CD8-positive, alpha-beta memory T cell (primary cell): ENCODE measurements at regions not wholly inside any gene's neighbourhood (a gene's known extent, or its start where the extent isn't known, plus 50 kb on each side); places are given as distances from the start of the nearest gene placed in this dataset.

ENCODE experiments used
- CTCF ChIA-PET: fragments of 350-600 bp; sonication (Branson Sonifier 250); formaldehyde crosslinking; loops from one replicate; lab custom pipeline; 2021; ENCODE audit warnings: antibody characterized with exemption; lab: Charles Lee
- POLR2A ChIA-PET: fragments of 350-600 bp; sonication (Branson Sonifier 250); formaldehyde crosslinking; loops from one replicate; lab custom pipeline; 2021; ENCODE audit warnings: antibody characterized with exemption; lab: Charles Lee
- DNase-seq, 5 donors: peaks; one replicate each; pipeline versions ENCODE4 v3.0.0 to v3.0.0-alpha.2; 2020 to 2022; ENCODE audit warnings: mixed read lengths in 1 of 5
- H3K27ac ChIP-seq: one replicate; pipeline ENCODE4 v1.7.0; 2013; ENCODE audit warnings: low read depth, mild to moderate bottlenecking, low read length, moderate library complexity
- H3K27me3 ChIP-seq: 2 replicates; pipeline ENCODE4 v1.7.0; 2013; ENCODE audit warnings: low read length, mild to moderate bottlenecking; ENCODE audit not compliant: insufficient read depth, poor library complexity, severe bottlenecking
- H3K36me3 ChIP-seq: 2 replicates; pipeline ENCODE4 v1.7.0; 2013; ENCODE audit warnings: mild to moderate bottlenecking, low read length, moderate library complexity; ENCODE audit not compliant: insufficient read depth
- H3K4me1 ChIP-seq: 2 replicates; pipeline ENCODE4 v1.7.0; 2013; ENCODE audit warnings: mild to moderate bottlenecking, low read length, moderate library complexity; ENCODE audit not compliant: insufficient read depth
- H3K4me3 ChIP-seq: 2 replicates; pipeline ENCODE4 v1.7.0; 2013; ENCODE audit warnings: mild to moderate bottlenecking, low read length
- H3K9me3 ChIP-seq: 2 replicates; pipeline ENCODE4 v1.7.0; 2013; ENCODE audit warnings: mild to moderate bottlenecking, low read length
- H3K27ac Mint-ChIP-seq, 8 donors: one replicate each; pipeline ENCODE4 v1.8.0; 2020 to 2021; ENCODE audit warnings: mixed read lengths in 8 of 8, mild to moderate bottlenecking in 6 of 8, inconsistent platforms in 3 of 8, moderate library complexity in 3 of 8
- H3K27me3 Mint-ChIP-seq, 2 donors: one replicate each; pipeline ENCODE4 v1.8.0; 2020 to 2021; ENCODE audit warnings: mixed read lengths in 2 of 2, mild to moderate bottlenecking in 1 of 2, moderate library complexity in 1 of 2
- H3K36me3 Mint-ChIP-seq, 3 donors: one replicate each; pipeline ENCODE4 v1.8.0; 2020 to 2021; ENCODE audit warnings: mixed read lengths in 3 of 3, inconsistent platforms in 1 of 3, mild to moderate bottlenecking in 1 of 3
- H3K4me1 Mint-ChIP-seq, 3 donors: one replicate each; pipeline ENCODE4 v1.8.0; 2020 to 2021; ENCODE audit warnings: mixed read lengths in 3 of 3, inconsistent platforms in 1 of 3, mild to moderate bottlenecking in 1 of 3
- H3K4me3 Mint-ChIP-seq, 7 donors: one replicate each; pipeline ENCODE4 v1.8.0; 2020 to 2021; ENCODE audit warnings: mixed read lengths in 7 of 7, mild to moderate bottlenecking in 6 of 7, moderate library complexity in 4 of 7, inconsistent platforms in 2 of 7
- H3K9me3 Mint-ChIP-seq, 5 donors: one replicate each; pipeline ENCODE4 v1.8.0; 2020 to 2022; ENCODE audit warnings: mixed read lengths in 5 of 5, mild to moderate bottlenecking in 3 of 5, moderate library complexity in 2 of 5, inconsistent platforms in 1 of 5

GRCh38 chr1:38347446-38348175 is 301.0 kb upstream of the POU3F1 start:
- Mint-ChIP-seq H3K4me3 (no peak overlapping the region), H3K27me3 (peaks cover 4 to 56% of the 10 kb centered on the region in 2 donors), H3K27ac (no peak overlapping the region), H3K4me1 (no peaks in the 10 kb centered on the region), H3K9me3 (peaks cover 8 to 18% (median 11%) of the 10 kb centered on the region in 5 donors), H3K36me3 (peaks cover 0 to 1% (median 0%) of the 10 kb centered on the region in 3 donors)
- no peaks in the 10 kb centered on the region for H3K4me1 ChIP-seq
- DNase-seq: no peak
- no peaks in the 10 kb centered on the region for H3K36me3 ChIP-seq
- POLR2A ChIA-PET: no interaction called here
- H3K4me3 ChIP-seq: no peak overlapping the region
- H3K27me3 ChIP-seq: peaks cover 3% of the 10 kb centered on the region
- CTCF ChIA-PET: no interaction called here
- no peaks in the 10 kb centered on the region for H3K9me3 ChIP-seq
- H3K27ac ChIP-seq: no peak overlapping the region

DNA sequence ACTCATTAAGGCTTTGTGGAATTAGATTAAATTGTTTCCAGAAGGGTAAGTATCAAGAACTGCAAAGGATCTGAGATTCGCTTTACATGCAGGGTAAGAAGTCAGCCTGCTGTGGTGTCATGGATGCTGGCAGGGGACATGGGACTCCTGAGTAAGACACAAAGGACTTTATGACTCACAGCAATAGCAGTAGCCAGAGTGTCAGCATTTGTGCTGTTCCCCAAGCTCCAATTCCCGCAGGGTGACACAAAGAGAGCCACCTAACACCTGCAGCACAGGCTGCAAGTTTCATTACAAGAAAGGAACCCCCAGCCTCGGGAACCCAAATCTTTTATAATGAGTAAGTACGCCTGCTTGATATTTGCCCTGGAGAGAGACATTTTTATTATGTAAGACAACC is 298.1 kb upstream of the POU3F1 start:
- no peaks in the 10 kb centered on the region for H3K9me3 ChIP-seq
- no peaks in the 10 kb centered on the region for H3K4me1 ChIP-seq
- ChIA-PET CTCF (no interaction called here), POLR2A (no interaction called here)
- no peak overlapping the region for H3K27ac ChIP-seq
- no peak for DNase-seq
- Mint-ChIP-seq H3K4me1 (no peaks in the 10 kb centered on the region), H3K27ac (no peak overlapping the region), H3K27me3 (peaks cover 7 to 53% of the 10 kb centered on the region in 2 donors), H3K9me3 (peaks cover 6 to 19% (median 11%) of the 10 kb centered on the region in 5 donors), H3K4me3 (no peak overlapping the region), H3K36me3 (peaks cover 0 to 1% (median 0%) of the 10 kb centered on the region in 3 donors)
- H3K4me3 ChIP-seq: no peak overlapping the region
- no peaks in the 10 kb centered on the region for H3K36me3 ChIP-seq
- peaks cover 3% of the 10 kb centered on the region for H3K27me3 ChIP-seq

- Mint-ChIP-seq H3K27ac (no peak overlapping the region), H3K4me3 (no peak overlapping the region), H3K27me3 (peaks cover 13 to 62% of the 10 kb centered on the region in 2 donors), H3K4me1 (no peaks in the 10 kb centered on the region), H3K36me3 (no peaks in the 10 kb centered on the region), H3K9me3 (peaks cover 0 to 2% (median 2%) of the 10 kb centered on the region in 5 donors)
- ChIA-PET CTCF (no interaction called here), POLR2A (no interaction called here)
- H3K4me3 ChIP-seq: no peak overlapping the region
- H3K27me3 ChIP-seq: no peaks in the 10 kb centered on the region
- H3K27ac ChIP-seq: no peak overlapping the region
- no peaks in the 10 kb centered on the region for H3K36me3 ChIP-seq
- H3K4me1 ChIP-seq: no peaks in the 10 kb centered on the region
- no peak for DNase-seq
- no peaks in the 10 kb centered on the region for H3K9me3 ChIP-seq
These were observed 295.1 kb upstream of the POU3F1 start for GRCh38 chr1:38341694-38342093.

DNA sequence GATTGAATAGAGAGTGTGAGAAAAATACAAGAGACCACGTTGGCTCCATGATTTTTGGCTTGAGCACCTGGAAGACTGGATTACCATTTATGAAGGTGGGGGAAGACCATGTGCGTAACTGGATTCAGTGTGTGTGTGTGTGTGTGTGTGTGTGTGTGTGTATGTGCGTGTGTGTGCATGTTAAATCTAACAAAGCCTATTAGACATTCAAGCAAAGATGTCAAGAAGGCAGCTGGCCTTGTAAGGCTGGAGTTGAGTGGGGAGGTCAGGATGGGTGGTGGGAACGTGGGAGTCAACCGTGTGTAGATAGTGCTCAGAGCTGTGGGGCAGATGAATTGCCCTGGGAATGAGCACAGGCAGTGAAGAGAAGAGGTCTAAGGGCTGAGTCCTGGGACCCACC is 293.8 kb upstream of the POU3F1 start:
- Histone ChIP-seq H3K36me3 (no peaks in the 10 kb centered on the region), H3K27ac (no peak overlapping the region), H3K27me3 (no peaks in the 10 kb centered on the region), H3K9me3 (no peaks in the 10 kb centered on the region), H3K4me3 (no peak overlapping the region), H3K4me1 (no peaks in the 10 kb centered on the region)
- H3K27me3 Mint-ChIP-seq: peaks cover 16 to 64% of the 10 kb centered on the region in 2 donors
- no peaks in the 10 kb centered on the region for H3K4me1 Mint-ChIP-seq
- CTCF ChIA-PET: no interaction called here
- POLR2A ChIA-PET: no interaction called here
- H3K27ac Mint-ChIP-seq: no peak overlapping the region
- H3K4me3 Mint-ChIP-seq: no peak overlapping the region
- DNase-seq: no peak
- peaks cover 0 to 2% (median 2%) of the 10 kb centered on the region in 5 donors for H3K9me3 Mint-ChIP-seq
- no peaks in the 10 kb centered on the region for H3K36me3 Mint-ChIP-seq

GRCh38 chr1:38337711-38338110 is 291.1 kb upstream of the POU3F1 start:
- H3K9me3 ChIP-seq: no peaks in the 10 kb centered on the region
- H3K27me3 ChIP-seq: no peaks in the 10 kb centered on the region
- H3K4me1 ChIP-seq: no peaks in the 10 kb centered on the region
- no peak for DNase-seq
- no peak overlapping the region for H3K27ac ChIP-seq
- POLR2A ChIA-PET: no interaction called here
- peaks cover 0 to 4% (median 0%) of the 10 kb centered on the region in 5 donors for H3K9me3 Mint-ChIP-seq
- H3K27ac Mint-ChIP-seq: no peak overlapping the region
- H3K36me3 ChIP-seq: no peaks in the 10 kb centered on the region
- no peak overlapping the region for H3K4me3 Mint-ChIP-seq
- H3K4me1 Mint-ChIP-seq: no peaks in the 10 kb centered on the region
- CTCF ChIA-PET: interaction anchor here (1.5 kb wide), 1 partner anchor 11 kb away, joined by 3 read pairs; no protein-coding TSS in a partner anchor
- peaks cover 16 to 69% of the 10 kb centered on the region in 2 donors for H3K27me3 Mint-ChIP-seq
- no peak overlapping the region for H3K4me3 ChIP-seq
- no peaks in the 10 kb centered on the region for H3K36me3 Mint-ChIP-seq

DNA sequence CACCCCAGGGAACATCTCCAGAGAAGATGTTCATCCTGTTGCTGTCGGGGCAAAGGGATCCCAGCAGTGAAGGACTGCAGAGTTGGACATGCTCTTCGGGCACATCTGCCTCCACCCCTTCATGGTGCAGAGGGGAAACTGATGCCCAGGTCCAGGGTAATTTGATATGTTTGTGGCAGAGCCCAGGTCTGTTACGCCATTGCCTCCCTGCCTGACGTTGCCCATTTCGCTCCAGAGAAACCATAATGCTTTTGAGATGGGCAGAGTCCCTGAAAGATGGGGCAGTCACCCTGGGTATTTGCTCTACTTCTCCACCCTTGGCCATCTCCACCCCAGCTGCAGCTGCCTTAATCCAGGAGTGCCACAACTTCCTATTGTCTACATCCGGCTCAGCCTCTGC is 290.4 kb upstream of the POU3F1 start:
- Histone ChIP-seq H3K27ac (no peak overlapping the region), H3K9me3 (no peaks in the 10 kb centered on the region), H3K4me1 (no peaks in the 10 kb centered on the region), H3K36me3 (no peaks in the 10 kb centered on the region), H3K27me3 (no peaks in the 10 kb centered on the region), H3K4me3 (no peak overlapping the region)
- DNase-seq: no peak
- CTCF ChIA-PET: interaction anchor here (0.6 kb wide), 1 partner anchor 10 kb away, joined by 3 read pairs; no protein-coding TSS in a partner anchor
- no peak overlapping the region for H3K27ac Mint-ChIP-seq
- H3K4me3 Mint-ChIP-seq: no peak overlapping the region
- H3K27me3 Mint-ChIP-seq: peaks cover 16 to 62% of the 10 kb centered on the region in 2 donors
- POLR2A ChIA-PET: no interaction called here
- H3K9me3 Mint-ChIP-seq: peaks cover 0 to 4% (median 0%) of the 10 kb centered on the region in 5 donors
- no peaks in the 10 kb centered on the region for H3K4me1 Mint-ChIP-seq
- H3K36me3 Mint-ChIP-seq: no peaks in the 10 kb centered on the region

DNA sequence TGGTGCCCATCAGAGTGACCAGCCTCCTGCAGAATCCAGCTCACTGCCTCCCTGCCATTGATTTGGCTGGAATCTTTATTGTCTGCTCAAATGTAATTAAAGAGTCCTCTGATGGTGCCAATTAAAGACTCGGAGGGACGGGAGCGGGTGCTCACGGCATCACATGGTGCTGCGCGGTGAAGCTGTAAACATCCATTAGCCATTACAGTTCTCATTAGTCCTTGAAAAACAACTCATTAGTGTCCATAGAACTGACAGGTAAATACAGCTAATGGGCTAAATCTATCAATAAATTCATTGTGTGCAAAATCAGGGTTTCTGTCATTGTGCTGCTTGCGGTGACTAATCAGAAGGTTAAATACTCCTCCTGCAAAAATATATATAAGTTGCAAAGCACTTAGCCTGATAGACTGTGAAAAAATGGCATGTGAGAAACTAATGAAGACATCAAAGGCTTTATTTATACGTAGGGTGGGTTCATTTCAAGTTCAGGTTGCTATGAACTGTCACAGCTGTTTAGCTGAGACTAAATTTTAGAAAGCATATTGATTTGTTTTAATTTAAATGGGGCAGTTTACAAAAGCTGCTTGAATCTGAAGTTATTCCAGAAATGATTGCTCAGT is 289.8 kb upstream of the POU3F1 start:
- H3K9me3 ChIP-seq: no peaks in the 10 kb centered on the region
- CTCF ChIA-PET: interaction anchor here (0.6 kb wide), 1 partner anchor 9 kb away, joined by 3 read pairs; no protein-coding TSS in a partner anchor
- H3K27me3 Mint-ChIP-seq: peaks cover 20 to 56% of the 10 kb centered on the region in 2 donors

DNA sequence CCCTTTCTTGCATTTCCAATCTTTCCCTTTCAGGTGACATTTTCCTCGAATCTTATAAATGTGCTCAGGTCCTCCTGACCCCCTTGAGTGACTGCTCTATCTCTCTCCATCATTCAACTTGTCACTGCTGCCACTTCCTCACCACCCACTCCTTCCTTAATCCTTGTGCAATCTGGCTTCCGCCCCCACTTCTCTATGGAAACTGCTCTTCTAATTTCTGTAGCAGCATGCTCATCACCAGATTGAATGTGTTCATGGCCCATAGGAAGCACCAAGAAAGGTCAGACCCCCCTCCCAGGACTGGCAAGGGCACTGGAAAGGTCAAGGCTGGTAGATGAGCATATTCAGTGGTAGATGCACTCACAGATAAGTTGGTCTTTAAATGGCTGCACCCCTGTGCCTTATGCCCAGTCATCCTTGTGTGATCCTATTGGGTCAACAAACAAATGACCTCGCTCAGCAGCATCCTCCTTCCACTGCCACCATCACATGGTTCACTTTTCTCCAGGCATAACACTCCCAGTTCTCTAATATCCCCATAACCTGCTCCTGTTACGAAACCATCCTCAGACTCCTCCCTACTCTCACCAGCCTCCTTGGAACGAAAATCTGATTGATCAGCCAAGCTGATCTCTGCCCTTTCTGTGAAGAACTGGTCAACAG is 288.5 kb upstream of the POU3F1 start:
- CTCF ChIA-PET: no interaction called here
- H3K9me3 ChIP-seq: no peaks in the 10 kb centered on the region

More for the DNA sequence above, 289.8 kb upstream of the POU3F1 start:
- no peak overlapping the region for H3K4me3 ChIP-seq
- no peaks in the 10 kb centered on the region for H3K4me1 Mint-ChIP-seq
- no peak overlapping the region for H3K27ac Mint-ChIP-seq
- H3K27me3 ChIP-seq: no peaks in the 10 kb centered on the region
- no peaks in the 10 kb centered on the region for H3K36me3 Mint-ChIP-seq
- no peaks in the 10 kb centered on the region for H3K4me1 ChIP-seq
- H3K27ac ChIP-seq: no peak overlapping the region
- DNase-seq: no peak
- no peak overlapping the region for H3K4me3 Mint-ChIP-seq
- POLR2A ChIA-PET: no interaction called here
- H3K36me3 ChIP-seq: no peaks in the 10 kb centered on the region
- H3K9me3 Mint-ChIP-seq: peaks cover 0 to 4% (median 0%) of the 10 kb centered on the region in 5 donors

More for the DNA sequence above, 288.5 kb upstream of the POU3F1 start:
- H3K27me3 Mint-ChIP-seq: peaks cover 18 to 47% of the 10 kb centered on the region in 2 donors
- no peak overlapping the region for H3K4me3 Mint-ChIP-seq
- Histone ChIP-seq H3K4me1 (no peaks in the 10 kb centered on the region), H3K36me3 (no peaks in the 10 kb centered on the region), H3K4me3 (no peak overlapping the region), H3K27me3 (no peaks in the 10 kb centered on the region), H3K27ac (no peak overlapping the region)
- peaks cover 0 to 4% (median 0%) of the 10 kb centered on the region in 5 donors for H3K9me3 Mint-ChIP-seq
- H3K27ac Mint-ChIP-seq: no peak overlapping the region
- H3K4me1 Mint-ChIP-seq: no peaks in the 10 kb centered on the region
- POLR2A ChIA-PET: no interaction called here
- DNase-seq: no peak
- H3K36me3 Mint-ChIP-seq: no peaks in the 10 kb centered on the region
